Liver (tissue), 8 donors: ENCODE measurements at regions not wholly inside any gene's neighbourhood (a gene's known extent, or its start where the extent isn't known, plus 50 kb on each side); places are given as distances from the start of the nearest gene placed in this dataset.

Experiments
- DNase-seq: peaks from one replicate; pipeline ENCODE4 v3.0.0-alpha.2; 2017; ENCODE audit warnings: low spot score
- H3K27ac ChIP-seq, 2 donors: one replicate each; pipeline ENCODE4 v1.7.0; 2013; ENCODE audit warnings: inconsistent platforms in 2 of 2, low read length in 2 of 2, control low read depth in 1 of 2, low read depth in 1 of 2, mild to moderate bottlenecking in 1 of 2
- H3K27me3 ChIP-seq, 4 donors: one replicate each; pipeline versions ENCODE4 v1.6.1 to v1.7.0; 2013; ENCODE audit warnings: low read length in 3 of 4, inconsistent platforms in 1 of 4, mild to moderate bottlenecking in 1 of 4, moderate library complexity in 1 of 4; ENCODE audit not compliant: control insufficient read depth in 4 of 4, insufficient read depth in 4 of 4
- H3K36me3 ChIP-seq, 4 donors: one replicate each; pipeline versions ENCODE4 v1.6.1 to v1.7.0; 2013; ENCODE audit warnings: low read length in 3 of 4, mild to moderate bottlenecking in 3 of 4, low read depth in 1 of 4, moderate library complexity in 1 of 4; ENCODE audit not compliant: control insufficient read depth in 4 of 4, insufficient read depth in 3 of 4
- H3K4me1 ChIP-seq, 4 donors: one replicate each; pipeline versions ENCODE4 v1.6.1 to v1.7.0; 2013; ENCODE audit warnings: low read length in 3 of 4, mild to moderate bottlenecking in 3 of 4, moderate library complexity in 1 of 4; ENCODE audit not compliant: control insufficient read depth in 4 of 4, insufficient read depth in 4 of 4
- H3K4me3 ChIP-seq, 3 donors: one replicate each; pipeline versions ENCODE4 v1.6.1 to v1.7.0; 2013; ENCODE audit warnings: low read length in 3 of 3, control low read depth in 1 of 3, low read depth in 1 of 3, mild to moderate bottlenecking in 1 of 3
- H3K9ac ChIP-seq, 2 donors: one replicate each; pipeline ENCODE4 v1.7.0; 2013; ENCODE audit warnings: low read length in 2 of 2, mild to moderate bottlenecking in 2 of 2, moderate library complexity in 2 of 2, control low read depth in 1 of 2, low read depth in 1 of 2
- H3K9me3 ChIP-seq, 4 donors: one replicate each; pipeline versions ENCODE4 v1.6.1 to v1.7.0; 2013; ENCODE audit warnings: low read length in 3 of 4; ENCODE audit not compliant: control insufficient read depth in 4 of 4
- ATF3 ChIP-seq: IDR thresholded peaks from 2 replicates; pipeline ENCODE4 v1.6.1; 2016; ENCODE audit warnings: antibody characterized with exemption
- EGR1 ChIP-seq, 2 donors: IDR thresholded peaks; 2 replicates each; pipeline ENCODE4 v1.6.1; 2016 to 2018; ENCODE audit warnings: antibody characterized with exemption in 2 of 2, low read depth in 2 of 2
- FOXA1 ChIP-seq: IDR thresholded peaks from 2 replicates; pipeline ENCODE4 v1.6.1; 2016; ENCODE audit warnings: antibody characterized with exemption
- FOXA2 ChIP-seq: IDR thresholded peaks from 2 replicates; pipeline ENCODE4 v1.6.1; 2016; ENCODE audit warnings: antibody characterized with exemption
- GABPA ChIP-seq, 2 donors: IDR thresholded peaks in 1 of 2; conservative IDR thresholded peaks in 1 of 2; 2 replicates each; pipeline ENCODE4 v1.6.1; 2016; ENCODE audit warnings: antibody characterized with exemption in 2 of 2, mild to moderate bottlenecking in 1 of 2, moderate library complexity in 1 of 2
- HNF4A ChIP-seq, 2 donors: conservative IDR thresholded peaks; 2 replicates each; pipeline ENCODE4 v1.6.1; 2016; ENCODE audit warnings: antibody characterized with exemption in 2 of 2, mild to moderate bottlenecking in 2 of 2
- HNF4G ChIP-seq: IDR thresholded peaks from 2 replicates; pipeline ENCODE4 v1.6.1; 2016; ENCODE audit warnings: antibody characterized with exemption
- JUND ChIP-seq, 2 donors: IDR thresholded peaks; 2 replicates each; pipeline ENCODE4 v1.6.1; 2016; ENCODE audit warnings: antibody characterized with exemption in 2 of 2
- MAX ChIP-seq: IDR thresholded peaks from 2 replicates; pipeline ENCODE4 v1.6.1; 2016; ENCODE audit warnings: antibody characterized with exemption
- NR2F2 ChIP-seq: IDR thresholded peaks from 2 replicates; pipeline ENCODE4 v1.6.1; 2016; ENCODE audit warnings: antibody characterized with exemption
- RAD21 ChIP-seq, 2 donors: IDR thresholded peaks; 2 replicates each; pipeline ENCODE4 v1.6.1; 2016; ENCODE audit warnings: antibody characterized with exemption in 2 of 2, mild to moderate bottlenecking in 2 of 2
- REST ChIP-seq: IDR thresholded peaks from 2 replicates; pipeline ENCODE4 v1.6.1; 2016; ENCODE audit warnings: antibody characterized with exemption, mild to moderate bottlenecking
- RXRA ChIP-seq, 2 donors: IDR thresholded peaks; 2 replicates each; pipeline ENCODE4 v1.6.1; 2017 to 2018; ENCODE audit warnings: antibody characterized with exemption in 2 of 2, mild to moderate bottlenecking in 1 of 2
- SP1 ChIP-seq: IDR thresholded peaks from 2 replicates; pipeline ENCODE4 v1.6.1; 2018; ENCODE audit warnings: antibody characterized with exemption, mild to moderate bottlenecking
- TAF1 ChIP-seq: conservative IDR thresholded peaks from 2 replicates; pipeline ENCODE4 v1.6.1; 2016; ENCODE audit warnings: antibody characterized with exemption, mild to moderate bottlenecking
- YY1 ChIP-seq: IDR thresholded peaks from 2 replicates; pipeline ENCODE4 v1.6.1; 2016; ENCODE audit warnings: antibody characterized with exemption, mild to moderate bottlenecking
- ZBTB33 ChIP-seq: IDR thresholded peaks from 2 replicates; pipeline ENCODE4 v1.6.1; 2016; ENCODE audit warnings: antibody characterized with exemption
- WGBS: extraction: QIAGEN DNeasy Blood & Tissue Kit; methylation state at CpG from one replicate; pipeline ENCODE4 v1.1.7; 2013; 5-methylcytosine and 5-hydroxymethylcytosine counted together
- TF ChIP-seq, protein P1 (sequence below): fragments of 150-350 bp; IDR thresholded peaks from 2 replicates; pipeline ENCODE4 v1.5.1; 2017; ENCODE audit warnings: improper control_type of control experiment, low read depth, low read length; ENCODE audit not compliant: missing input control
- donor health status: healthy.
- donor health status: healthy.
- donor health status: healthy.
- donor health status: healthy.
- donor health status: healthy.

GRCh38 chr5:21594566-21594965 is 1258.6 kb downstream of the CDH12 start:
- no peaks in the 10 kb centered on the region for H3K36me3 ChIP-seq
- no peaks in the 10 kb centered on the region for H3K4me1 ChIP-seq
- no peaks in the 10 kb centered on the region for H3K27me3 ChIP-seq
- H3K9ac ChIP-seq: no peak overlapping the region
- WGBS: 87% methylated on average over 2 of the region's 2 CpGs
- no peak overlapping the region for H3K27ac ChIP-seq
- no peaks in the 10 kb centered on the region for H3K9me3 ChIP-seq
- no peak for DNase-seq
- H3K4me3 ChIP-seq: no peak overlapping the region
- no peak for TF ChIP-seq HNF4A (conservative IDR thresholded peaks at IDR 0.05)
- no peak for TF ChIP-seq RXRA (IDR thresholded peaks at IDR 0.05)
- TF ChIP-seq FOXA2: no peak
- TF ChIP-seq ATF3: no peak
- TF ChIP-seq YY1: no peak
- TF ChIP-seq TAF1: no peak
- no peak for TF ChIP-seq FOXA1
- no peak for TF ChIP-seq GABPA (IDR thresholded peaks at IDR 0.05 in 1 of 2, conservative IDR thresholded peaks at IDR 0.05 in 1 of 2)
- no peak for TF ChIP-seq HNF4G
- no peak for TF ChIP-seq SP1
- TF ChIP-seq EGR1 (IDR thresholded peaks at IDR 0.05; ENCODE audit: low read depth in 2 of 2): no peak
- TF ChIP-seq MAX: no peak
- no peak for TF ChIP-seq ZBTB33
- TF ChIP-seq, protein P1, sequence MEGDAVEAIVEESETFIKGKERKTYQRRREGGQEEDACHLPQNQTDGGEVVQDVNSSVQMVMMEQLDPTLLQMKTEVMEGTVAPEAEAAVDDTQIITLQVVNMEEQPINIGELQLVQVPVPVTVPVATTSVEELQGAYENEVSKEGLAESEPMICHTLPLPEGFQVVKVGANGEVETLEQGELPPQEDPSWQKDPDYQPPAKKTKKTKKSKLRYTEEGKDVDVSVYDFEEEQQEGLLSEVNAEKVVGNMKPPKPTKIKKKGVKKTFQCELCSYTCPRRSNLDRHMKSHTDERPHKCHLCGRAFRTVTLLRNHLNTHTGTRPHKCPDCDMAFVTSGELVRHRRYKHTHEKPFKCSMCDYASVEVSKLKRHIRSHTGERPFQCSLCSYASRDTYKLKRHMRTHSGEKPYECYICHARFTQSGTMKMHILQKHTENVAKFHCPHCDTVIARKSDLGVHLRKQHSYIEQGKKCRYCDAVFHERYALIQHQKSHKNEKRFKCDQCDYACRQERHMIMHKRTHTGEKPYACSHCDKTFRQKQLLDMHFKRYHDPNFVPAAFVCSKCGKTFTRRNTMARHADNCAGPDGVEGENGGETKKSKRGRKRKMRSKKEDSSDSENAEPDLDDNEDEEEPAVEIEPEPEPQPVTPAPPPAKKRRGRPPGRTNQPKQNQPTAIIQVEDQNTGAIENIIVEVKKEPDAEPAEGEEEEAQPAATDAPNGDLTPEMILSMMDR: no peak
- no peak for TF ChIP-seq JUND (IDR thresholded peaks at IDR 0.05)
- no peak for TF ChIP-seq NR2F2
- TF ChIP-seq REST: no peak

GRCh38 chr5:21593261-21593660 is 1259.9 kb downstream of the CDH12 start:
- Histone ChIP-seq H3K27me3 (no peaks in the 10 kb centered on the region), H3K9ac (no peak overlapping the region), H3K36me3 (no peaks in the 10 kb centered on the region), H3K4me1 (peaks cover 0 to 5% (median 0%) of the 10 kb centered on the region in 4 donors), H3K9me3 (no peaks in the 10 kb centered on the region), H3K4me3 (no peak overlapping the region), H3K27ac (no peak overlapping the region)
- DNase-seq: no peak
- TF ChIP-seq HNF4A (conservative IDR thresholded peaks at IDR 0.05): no peak
- no peak for TF ChIP-seq ZBTB33
- no peak for TF ChIP-seq JUND (IDR thresholded peaks at IDR 0.05)
- TF ChIP-seq GABPA (IDR thresholded peaks at IDR 0.05 in 1 of 2, conservative IDR thresholded peaks at IDR 0.05 in 1 of 2): no peak
- no peak for TF ChIP-seq REST
- TF ChIP-seq EGR1 (IDR thresholded peaks at IDR 0.05; ENCODE audit: low read depth in 2 of 2): no peak
- TF ChIP-seq FOXA1: no peak
- no peak for TF ChIP-seq SP1
- no peak for TF ChIP-seq RAD21 (IDR thresholded peaks at IDR 0.05)
- no peak for TF ChIP-seq ATF3
- no peak for TF ChIP-seq MAX
- no peak for TF ChIP-seq RXRA (IDR thresholded peaks at IDR 0.05)
- no peak for TF ChIP-seq HNF4G
- TF ChIP-seq YY1: no peak
